Testis (tissue), 2 donors: ENCODE measurements at regions not wholly inside any gene's neighbourhood (a gene's known extent, or its start where the extent isn't known, plus 50 kb on each side); places are given as distances from the start of the nearest gene placed in this dataset.

ENCODE experiments used
- POLR2A ChIP-seq: fragments of 450-650 bp; IDR thresholded peaks from one replicate; pipeline ENCODE4 v1.6.1; 2017; ENCODE audit warnings: antibody characterized with exemption, mild to moderate bottlenecking, moderate library complexity
- TF ChIP-seq, protein P1 (sequence below), 3 experiments: fragments of 450-650 bp in 2 of 3; fragments of 200-600 bp in 1 of 3; sonication (generic) in 1 of 3; IDR thresholded peaks; one replicate each; pipeline ENCODE4 v1.5.1; 2016 to 2019; ENCODE audit warnings: antibody characterized with exemption in 3 of 3, mild to moderate bottlenecking in 2 of 3, moderate library complexity in 1 of 3

DNA sequence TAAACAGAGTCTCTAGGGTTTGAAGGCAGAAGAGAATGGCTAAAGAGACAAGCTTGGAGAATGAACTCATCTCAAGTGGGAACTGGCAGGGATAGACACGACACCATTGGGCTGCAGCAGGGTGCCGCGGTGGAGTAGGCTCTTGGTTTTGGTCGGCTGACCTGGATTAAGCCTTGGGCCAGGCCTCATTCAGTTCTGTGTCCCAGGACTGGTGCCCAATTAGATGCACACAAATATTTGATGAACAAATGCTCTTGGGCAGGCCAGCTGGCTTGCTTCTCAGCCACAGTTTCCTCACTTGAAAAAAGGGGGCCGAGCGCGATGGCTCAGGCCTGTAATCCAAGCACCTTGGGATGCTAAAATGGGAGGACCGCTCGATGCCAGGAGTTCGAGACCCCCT, 53.4 kb upstream of the CITED4 start:
- TF ChIP-seq, protein P1, sequence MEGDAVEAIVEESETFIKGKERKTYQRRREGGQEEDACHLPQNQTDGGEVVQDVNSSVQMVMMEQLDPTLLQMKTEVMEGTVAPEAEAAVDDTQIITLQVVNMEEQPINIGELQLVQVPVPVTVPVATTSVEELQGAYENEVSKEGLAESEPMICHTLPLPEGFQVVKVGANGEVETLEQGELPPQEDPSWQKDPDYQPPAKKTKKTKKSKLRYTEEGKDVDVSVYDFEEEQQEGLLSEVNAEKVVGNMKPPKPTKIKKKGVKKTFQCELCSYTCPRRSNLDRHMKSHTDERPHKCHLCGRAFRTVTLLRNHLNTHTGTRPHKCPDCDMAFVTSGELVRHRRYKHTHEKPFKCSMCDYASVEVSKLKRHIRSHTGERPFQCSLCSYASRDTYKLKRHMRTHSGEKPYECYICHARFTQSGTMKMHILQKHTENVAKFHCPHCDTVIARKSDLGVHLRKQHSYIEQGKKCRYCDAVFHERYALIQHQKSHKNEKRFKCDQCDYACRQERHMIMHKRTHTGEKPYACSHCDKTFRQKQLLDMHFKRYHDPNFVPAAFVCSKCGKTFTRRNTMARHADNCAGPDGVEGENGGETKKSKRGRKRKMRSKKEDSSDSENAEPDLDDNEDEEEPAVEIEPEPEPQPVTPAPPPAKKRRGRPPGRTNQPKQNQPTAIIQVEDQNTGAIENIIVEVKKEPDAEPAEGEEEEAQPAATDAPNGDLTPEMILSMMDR (IDR thresholded peaks at IDR 0.05) = no peak
- no peak for TF ChIP-seq POLR2A
